Loucy (cell line): ENCODE measurements at regions not wholly inside any gene's neighbourhood (a gene's known extent, or its start where the extent isn't known, plus 50 kb on each side); places are given as distances from the start of the nearest gene placed in this dataset.

Experiments
- CTCF ChIP-seq: fragments of 200-600 bp; sonication (generic); conservative IDR thresholded peaks from 2 replicates; pipeline ENCODE4 v1.5.1; 2014; ENCODE audit warnings: mild to moderate bottlenecking, antibody characterized with exemption, low read length
- EZH2phosphoT487 ChIP-seq: fragments of 200-600 bp; IDR thresholded peaks from 2 replicates; pipeline ENCODE4 v1.6.1; 2018; ENCODE audit warnings: antibody characterized with exemption, mild to moderate bottlenecking, moderate library complexity, borderline replicate concordance

- no peak for TF ChIP-seq CTCF
- TF ChIP-seq EZH2phosphoT487: no peak
Measured at GRCh38 chr7:101714097-101714496, 85.0 kb upstream of the MYL10 start.
